Nephron (organoid): ENCODE measurements at regions not wholly inside any gene's neighbourhood (a gene's known extent, or its start where the extent isn't known, plus 50 kb on each side); places are given as distances from the start of the nearest gene placed in this dataset.

ENCODE experiments used
- H3K27ac Mint-ChIP-seq, 3 experiments: 2 replicates each; pipeline ENCODE4 v1.8.0; 2020; ENCODE audit warnings: mixed read lengths in 3 of 3, mild to moderate bottlenecking in 2 of 3, moderate library complexity in 1 of 3
- H3K27me3 Mint-ChIP-seq: 2 replicates; pipeline ENCODE4 v1.8.0; 2021; ENCODE audit warnings: low read depth, mild to moderate bottlenecking, moderate library complexity, mixed read lengths
- H3K36me3 Mint-ChIP-seq: 2 replicates; pipeline ENCODE4 v1.8.0; 2020; ENCODE audit warnings: low read depth, mixed read lengths
- H3K4me1 Mint-ChIP-seq: 2 replicates; pipeline ENCODE4 v1.8.0; 2020; ENCODE audit warnings: mixed read lengths
- H3K4me3 Mint-ChIP-seq, 3 experiments: 2 replicates each; pipeline ENCODE4 v1.8.0; 2020; ENCODE audit warnings: mild to moderate bottlenecking in 3 of 3, mixed read lengths in 3 of 3, moderate library complexity in 2 of 3
- H3K9me3 Mint-ChIP-seq: 2 replicates; pipeline ENCODE4 v1.8.0; 2020; ENCODE audit warnings: mixed read lengths
- TF ChIP-seq, protein P1 (sequence below), 3 experiments: fragments of 200-600 bp; sonication (generic); IDR thresholded peaks; one replicate each; pipeline ENCODE4 v1.5.0; 2021; ENCODE audit warnings: antibody characterized with exemption in 3 of 3; ENCODE audit not compliant: unreplicated experiment in 3 of 3

DNA sequence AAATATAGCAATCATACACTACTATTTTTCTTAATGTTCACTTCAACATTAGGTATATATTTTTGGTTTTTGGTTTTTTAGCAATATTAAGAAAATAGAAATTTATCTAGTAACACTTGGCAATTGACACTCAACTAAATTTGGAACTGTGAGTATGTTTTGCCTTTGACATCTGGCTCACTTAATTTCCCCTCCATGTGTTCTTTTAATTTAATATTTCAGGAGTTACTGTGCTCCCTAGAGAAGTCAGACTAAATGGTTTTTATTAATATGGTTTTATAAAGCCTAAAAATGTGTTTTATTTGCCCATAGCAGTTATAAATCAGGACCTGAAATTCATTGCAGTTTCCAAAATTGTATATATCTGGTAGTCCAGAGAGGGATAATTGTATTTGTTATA is 175.3 kb upstream of the AVPR1A start:
- peaks cover 3% of the 10 kb centered on the region for H3K4me1 Mint-ChIP-seq
- TF ChIP-seq, protein P1, sequence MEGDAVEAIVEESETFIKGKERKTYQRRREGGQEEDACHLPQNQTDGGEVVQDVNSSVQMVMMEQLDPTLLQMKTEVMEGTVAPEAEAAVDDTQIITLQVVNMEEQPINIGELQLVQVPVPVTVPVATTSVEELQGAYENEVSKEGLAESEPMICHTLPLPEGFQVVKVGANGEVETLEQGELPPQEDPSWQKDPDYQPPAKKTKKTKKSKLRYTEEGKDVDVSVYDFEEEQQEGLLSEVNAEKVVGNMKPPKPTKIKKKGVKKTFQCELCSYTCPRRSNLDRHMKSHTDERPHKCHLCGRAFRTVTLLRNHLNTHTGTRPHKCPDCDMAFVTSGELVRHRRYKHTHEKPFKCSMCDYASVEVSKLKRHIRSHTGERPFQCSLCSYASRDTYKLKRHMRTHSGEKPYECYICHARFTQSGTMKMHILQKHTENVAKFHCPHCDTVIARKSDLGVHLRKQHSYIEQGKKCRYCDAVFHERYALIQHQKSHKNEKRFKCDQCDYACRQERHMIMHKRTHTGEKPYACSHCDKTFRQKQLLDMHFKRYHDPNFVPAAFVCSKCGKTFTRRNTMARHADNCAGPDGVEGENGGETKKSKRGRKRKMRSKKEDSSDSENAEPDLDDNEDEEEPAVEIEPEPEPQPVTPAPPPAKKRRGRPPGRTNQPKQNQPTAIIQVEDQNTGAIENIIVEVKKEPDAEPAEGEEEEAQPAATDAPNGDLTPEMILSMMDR (IDR thresholded peaks at IDR 0.05; ENCODE audit: unreplicated experiment in 3 of 3), result no peak
- H3K9me3 Mint-ChIP-seq, result peaks cover 1% of the 10 kb centered on the region
- H3K36me3 Mint-ChIP-seq, result no peaks in the 10 kb centered on the region
- H3K4me3 Mint-ChIP-seq, result no peak overlapping the region
- no peak overlapping the region for H3K27ac Mint-ChIP-seq
- no peaks in the 10 kb centered on the region for H3K27me3 Mint-ChIP-seq

DNA sequence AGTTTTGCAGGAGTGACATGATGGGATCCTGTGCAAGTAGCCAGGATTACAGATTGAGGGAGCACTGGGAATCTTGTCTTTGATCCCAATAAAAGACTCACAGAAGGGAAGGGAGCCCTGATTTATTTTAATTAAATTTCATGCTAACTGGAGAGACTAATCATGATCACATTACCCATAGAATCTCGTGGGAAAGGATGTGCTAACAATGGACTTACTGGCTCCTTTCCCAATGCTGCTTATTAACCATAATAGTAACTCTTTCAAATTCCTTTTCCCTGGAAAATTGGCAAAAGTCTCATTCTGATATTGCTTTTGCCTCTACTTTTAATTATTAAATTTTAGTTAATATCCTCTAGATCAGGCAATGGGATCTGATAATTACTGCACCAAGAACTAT is 174.8 kb upstream of the AVPR1A start:
- peaks cover 3% of the 10 kb centered on the region for H3K4me1 Mint-ChIP-seq
- no peaks in the 10 kb centered on the region for H3K36me3 Mint-ChIP-seq
- H3K27me3 Mint-ChIP-seq, result no peaks in the 10 kb centered on the region
- H3K9me3 Mint-ChIP-seq, result no peaks in the 10 kb centered on the region
- H3K4me3 Mint-ChIP-seq, result no peak overlapping the region
- TF ChIP-seq, protein P1 (IDR thresholded peaks at IDR 0.05; ENCODE audit: unreplicated experiment in 3 of 3), result no peak
- H3K27ac Mint-ChIP-seq, result no peak overlapping the region

GRCh38 chr12:63323942-63324341 is 172.9 kb upstream of the AVPR1A start:
- Mint-ChIP-seq H3K4me1 (peaks cover 3% of the 10 kb centered on the region), H3K4me3 (no peak overlapping the region), H3K36me3 (no peaks in the 10 kb centered on the region), H3K27ac (no peak overlapping the region), H3K27me3 (no peaks in the 10 kb centered on the region), H3K9me3 (peaks cover 4% of the 10 kb centered on the region)
- TF ChIP-seq, protein P1 (IDR thresholded peaks at IDR 0.05; ENCODE audit: unreplicated experiment in 3 of 3), result no peak

DNA sequence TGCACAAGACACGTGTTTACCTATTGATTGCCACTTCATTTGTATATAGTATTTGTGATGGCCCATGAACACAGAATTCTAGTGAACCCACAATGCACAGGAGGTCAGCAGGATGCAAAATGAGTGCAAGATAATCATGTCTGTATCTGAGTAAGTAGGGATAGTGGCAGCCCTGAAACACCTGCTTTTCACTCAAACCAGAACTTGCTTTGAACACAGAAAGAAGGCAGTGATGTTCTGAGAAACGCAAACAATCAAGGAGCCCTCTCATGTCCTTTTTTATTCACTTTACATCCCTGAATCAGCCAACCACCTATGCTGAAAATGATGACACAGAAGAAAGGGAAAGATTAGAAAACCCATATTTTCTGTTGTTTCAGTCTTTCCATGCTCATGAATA is 170.4 kb upstream of the AVPR1A start:
- Mint-ChIP-seq H3K27me3 (no peaks in the 10 kb centered on the region), H3K36me3 (no peaks in the 10 kb centered on the region), H3K4me1 (peaks cover 3% of the 10 kb centered on the region), H3K4me3 (no peak overlapping the region), H3K9me3 (peaks cover 11% of the 10 kb centered on the region), H3K27ac (no peak overlapping the region)
- TF ChIP-seq, protein P1 (IDR thresholded peaks at IDR 0.05; ENCODE audit: unreplicated experiment in 3 of 3), result no peak

GRCh38 chr12:63319936-63320633 is 169.1 kb upstream of the AVPR1A start:
- Mint-ChIP-seq H3K27ac (no peak overlapping the region), H3K9me3 (peaks cover 11% of the 10 kb centered on the region), H3K27me3 (no peaks in the 10 kb centered on the region), H3K4me1 (no peaks in the 10 kb centered on the region), H3K4me3 (no peak overlapping the region), H3K36me3 (no peaks in the 10 kb centered on the region)
- TF ChIP-seq, protein P1 (IDR thresholded peaks at IDR 0.05; ENCODE audit: unreplicated experiment in 3 of 3), result no peak

- Mint-ChIP-seq H3K4me1 (no peaks in the 10 kb centered on the region), H3K27me3 (no peaks in the 10 kb centered on the region), H3K4me3 (no peak overlapping the region), H3K9me3 (peaks cover 11% of the 10 kb centered on the region), H3K36me3 (no peaks in the 10 kb centered on the region), H3K27ac (no peak overlapping the region)
- TF ChIP-seq, protein P1 (IDR thresholded peaks at IDR 0.05; ENCODE audit: unreplicated experiment in 3 of 3), result no peak
These were observed 168.4 kb upstream of the AVPR1A start for GRCh38 chr12:63319386-63319785.
